ENCODE measurements at regions not wholly inside any gene's neighbourhood (a gene's known extent, or its start where the extent isn't known, plus 50 kb on each side); places are given as distances from the start of the nearest gene placed in this dataset.

DNA sequence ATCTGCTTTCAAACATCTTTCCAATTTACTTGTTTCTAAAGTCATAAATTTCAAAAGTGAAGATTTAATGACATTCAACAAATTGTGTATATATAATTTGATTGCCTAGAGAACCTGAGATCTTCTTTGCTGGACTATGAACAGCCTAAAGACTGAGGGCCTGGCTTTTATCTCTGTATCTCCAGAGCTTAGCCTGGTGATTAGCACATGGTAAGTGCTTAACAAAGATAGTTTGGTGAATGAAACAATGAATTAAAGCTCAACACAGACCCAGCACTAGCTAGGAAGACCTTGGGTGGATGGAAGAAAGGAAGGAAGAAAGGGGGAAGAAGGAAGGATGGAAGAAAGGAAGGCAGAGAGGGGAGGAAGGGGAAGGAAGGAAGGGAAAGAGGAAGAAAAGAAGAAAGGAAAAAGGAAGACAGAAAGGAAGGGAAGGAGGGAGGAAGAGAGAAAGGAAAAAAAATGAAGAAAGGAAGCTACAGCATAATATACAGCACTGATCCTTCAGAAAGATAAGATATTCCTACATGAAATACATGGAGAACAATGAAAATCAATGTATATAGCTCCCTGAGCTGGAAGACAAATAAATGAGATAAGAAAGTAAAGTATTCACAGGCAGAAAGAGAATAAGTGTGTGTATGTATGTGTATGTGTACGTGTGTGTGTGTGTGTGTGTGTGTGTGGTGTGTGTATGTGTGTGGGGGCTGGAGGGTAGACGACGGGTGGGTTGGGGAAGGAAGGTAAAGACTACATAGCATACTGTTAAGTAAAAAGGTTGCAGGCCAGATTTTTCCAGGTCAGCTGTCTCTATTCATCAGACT, 318.2 kb downstream of the TNS1 start:
- TF ChIP-seq, protein P1, sequence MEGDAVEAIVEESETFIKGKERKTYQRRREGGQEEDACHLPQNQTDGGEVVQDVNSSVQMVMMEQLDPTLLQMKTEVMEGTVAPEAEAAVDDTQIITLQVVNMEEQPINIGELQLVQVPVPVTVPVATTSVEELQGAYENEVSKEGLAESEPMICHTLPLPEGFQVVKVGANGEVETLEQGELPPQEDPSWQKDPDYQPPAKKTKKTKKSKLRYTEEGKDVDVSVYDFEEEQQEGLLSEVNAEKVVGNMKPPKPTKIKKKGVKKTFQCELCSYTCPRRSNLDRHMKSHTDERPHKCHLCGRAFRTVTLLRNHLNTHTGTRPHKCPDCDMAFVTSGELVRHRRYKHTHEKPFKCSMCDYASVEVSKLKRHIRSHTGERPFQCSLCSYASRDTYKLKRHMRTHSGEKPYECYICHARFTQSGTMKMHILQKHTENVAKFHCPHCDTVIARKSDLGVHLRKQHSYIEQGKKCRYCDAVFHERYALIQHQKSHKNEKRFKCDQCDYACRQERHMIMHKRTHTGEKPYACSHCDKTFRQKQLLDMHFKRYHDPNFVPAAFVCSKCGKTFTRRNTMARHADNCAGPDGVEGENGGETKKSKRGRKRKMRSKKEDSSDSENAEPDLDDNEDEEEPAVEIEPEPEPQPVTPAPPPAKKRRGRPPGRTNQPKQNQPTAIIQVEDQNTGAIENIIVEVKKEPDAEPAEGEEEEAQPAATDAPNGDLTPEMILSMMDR (IDR thresholded peaks at IDR 0.05; ENCODE audit: insufficient read depth, low read length, poor library complexity, severe bottlenecking) = no peak
- TF ChIP-seq EZH2phosphoT487 (conservative IDR thresholded peaks at IDR 0.05; ENCODE audit: low read length) = no peak

Measured in SU-DHL-6 (cell line).